Stimulated activated CD4-positive, alpha-beta T cell treated with anti-CD3 and anti-CD28 coated beads, Interleukin-12 subunit alpha, Interleukin-12 subunit beta, amount 100 ng/mL, for 24 hours (primary cell): ENCODE measurements at regions not wholly inside any gene's neighbourhood (a gene's known extent, or its start where the extent isn't known, plus 50 kb on each side); places are given as distances from the start of the nearest gene placed in this dataset.

Experiments used
- DNase-seq, 2 experiments: peaks; one replicate each; pipeline ENCODE4 v3.0.0-alpha.2; 2020; ENCODE audit warnings: low read depth in 2 of 2

GRCh38 chr2:145157036-145157675, 637.2 kb upstream of the ZEB2 start:
- DNase-seq = no peak

GRCh38 chr2:145156199-145156598, 636.3 kb upstream of the ZEB2 start:
- DNase-seq = no peak

- DNase-seq = no peak
Observed at GRCh38 chr2:145155196-145155595, 635.3 kb upstream of the ZEB2 start.

GRCh38 chr2:145154731-145155130, 634.8 kb upstream of the ZEB2 start:
- DNase-seq = no peak

GRCh38 chr2:145146691-145147090, 626.8 kb upstream of the ZEB2 start:
- no peak for DNase-seq

- DNase-seq = no peak
Observed at GRCh38 chr2:145144131-145144728, 624.3 kb upstream of the ZEB2 start.

- DNase-seq = no peak
Observed at GRCh38 chr2:145141981-145142380, 622.1 kb upstream of the ZEB2 start.

- DNase-seq = no peak
Observed at GRCh38 chr2:145140658-145141057, 620.7 kb upstream of the ZEB2 start.

GRCh38 chr2:145138626-145139025, 618.7 kb upstream of the ZEB2 start:
- DNase-seq = no peak

GRCh38 chr2:145137901-145138300, 618.0 kb upstream of the ZEB2 start:
- no peak for DNase-seq

GRCh38 chr2:145137211-145137610, 617.3 kb upstream of the ZEB2 start:
- DNase-seq = no peak

GRCh38 chr2:145136702-145137101, 616.8 kb upstream of the ZEB2 start:
- DNase-seq = no peak

GRCh38 chr2:145126146-145126545, 606.2 kb upstream of the ZEB2 start:
- DNase-seq = no peak

- DNase-seq = no peak
Observed at GRCh38 chr2:145124085-145124484, 604.2 kb upstream of the ZEB2 start.

- no peak for DNase-seq
Observed at GRCh38 chr2:145123606-145124005, 603.7 kb upstream of the ZEB2 start.

- DNase-seq = no peak
Observed at GRCh38 chr2:145119225-145119624, 599.3 kb upstream of the ZEB2 start.

GRCh38 chr2:145116834-145117725, 597.2 kb upstream of the ZEB2 start:
- no peak for DNase-seq

GRCh38 chr2:145116056-145116455, 596.1 kb upstream of the ZEB2 start:
- DNase-seq = no peak

GRCh38 chr2:145114726-145115125, 594.8 kb upstream of the ZEB2 start:
- no peak for DNase-seq

GRCh38 chr2:145112467-145112866, 592.5 kb upstream of the ZEB2 start:
- no peak for DNase-seq

- DNase-seq = no peak
Observed at GRCh38 chr2:145110668-145111356, 590.9 kb upstream of the ZEB2 start.
